ENCODE measurements at regions not wholly inside any gene's neighbourhood (a gene's known extent, or its start where the extent isn't known, plus 50 kb on each side); places are given as distances from the start of the nearest gene placed in this dataset.

DNA sequence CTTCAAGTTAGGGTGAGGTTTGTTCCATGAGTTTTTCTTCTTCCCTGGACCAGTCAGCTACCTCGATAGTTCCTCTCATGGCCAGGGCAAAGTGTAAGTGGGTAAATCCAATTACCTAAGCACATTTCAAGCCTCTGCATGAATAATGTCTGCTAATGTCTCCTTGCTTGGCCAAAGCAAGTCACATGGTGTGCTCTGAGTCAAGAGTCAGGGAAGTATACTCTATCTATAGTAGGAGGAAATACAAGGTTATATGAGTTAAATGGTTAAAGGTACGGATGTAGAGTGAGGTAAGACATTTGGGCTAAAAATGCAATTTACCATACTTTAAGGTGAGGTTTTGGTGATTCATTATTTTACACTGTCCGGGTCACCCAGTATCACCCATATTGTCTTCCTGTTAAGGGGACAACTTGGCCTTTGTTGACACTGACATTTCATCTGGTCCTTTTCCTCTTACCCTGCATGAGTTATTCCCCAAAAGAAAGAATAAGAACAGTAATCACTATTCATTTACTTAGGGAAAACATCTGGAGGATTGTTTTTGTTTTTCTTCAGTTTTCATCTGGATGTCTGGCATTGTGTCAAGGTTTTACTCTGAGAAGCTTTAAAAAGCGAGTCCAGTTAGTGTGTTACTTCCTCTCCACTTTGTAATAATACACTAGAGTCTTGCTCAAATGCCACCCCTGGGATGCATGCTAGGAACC is 405.5 kb downstream of the RND3 start:
- Histone ChIP-seq H3K4me3 (no peak overlapping the region), H3K27ac (no peak overlapping the region), H3K36me3 (no peaks in the 10 kb centered on the region), H3K27me3 (no peaks in the 10 kb centered on the region), H3K9me3 (no peaks in the 10 kb centered on the region), H3K4me1 (ENCODE audit: insufficient read depth) (peaks cover 3% of the 10 kb centered on the region)
- intact Hi-C loops (cut with DNase I) = no loop called here
- no peak for DNase-seq
- TF ChIP-seq POLR2A (IDR thresholded peaks at IDR 0.05) (no peak), EP300 (IDR thresholded peaks at IDR 0.05) (no peak)
- TF ChIP-seq, protein P1, sequence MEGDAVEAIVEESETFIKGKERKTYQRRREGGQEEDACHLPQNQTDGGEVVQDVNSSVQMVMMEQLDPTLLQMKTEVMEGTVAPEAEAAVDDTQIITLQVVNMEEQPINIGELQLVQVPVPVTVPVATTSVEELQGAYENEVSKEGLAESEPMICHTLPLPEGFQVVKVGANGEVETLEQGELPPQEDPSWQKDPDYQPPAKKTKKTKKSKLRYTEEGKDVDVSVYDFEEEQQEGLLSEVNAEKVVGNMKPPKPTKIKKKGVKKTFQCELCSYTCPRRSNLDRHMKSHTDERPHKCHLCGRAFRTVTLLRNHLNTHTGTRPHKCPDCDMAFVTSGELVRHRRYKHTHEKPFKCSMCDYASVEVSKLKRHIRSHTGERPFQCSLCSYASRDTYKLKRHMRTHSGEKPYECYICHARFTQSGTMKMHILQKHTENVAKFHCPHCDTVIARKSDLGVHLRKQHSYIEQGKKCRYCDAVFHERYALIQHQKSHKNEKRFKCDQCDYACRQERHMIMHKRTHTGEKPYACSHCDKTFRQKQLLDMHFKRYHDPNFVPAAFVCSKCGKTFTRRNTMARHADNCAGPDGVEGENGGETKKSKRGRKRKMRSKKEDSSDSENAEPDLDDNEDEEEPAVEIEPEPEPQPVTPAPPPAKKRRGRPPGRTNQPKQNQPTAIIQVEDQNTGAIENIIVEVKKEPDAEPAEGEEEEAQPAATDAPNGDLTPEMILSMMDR (IDR thresholded peaks at IDR 0.05) = no peak
- WGBS, 3 donors = 38 to 42% (median 38%) methylated on average over 4 of the region's 4 CpGs

DNA sequence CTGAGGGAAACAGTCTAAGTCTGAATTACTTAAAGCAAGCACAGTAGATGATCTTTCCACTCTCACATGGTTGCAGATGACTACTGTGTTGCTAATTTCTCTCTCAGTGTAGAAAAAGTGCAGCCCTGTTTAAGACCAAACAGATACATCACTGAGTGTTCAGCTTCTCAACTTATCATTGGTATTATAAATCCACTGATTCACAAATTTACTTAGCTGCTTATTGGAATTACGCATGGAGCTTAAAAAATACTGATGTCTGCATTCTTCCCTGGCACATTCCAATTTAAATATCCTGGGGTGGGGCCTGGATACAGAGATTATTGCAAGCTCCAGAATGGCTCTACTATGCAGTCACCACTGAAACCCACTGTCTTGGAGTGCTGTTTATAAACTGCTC is 411.2 kb downstream of the RND3 start:
- intact Hi-C loops (cut with DNase I) = no loop called here
- Histone ChIP-seq H3K27ac (no peak overlapping the region), H3K36me3 (no peaks in the 10 kb centered on the region), H3K27me3 (no peaks in the 10 kb centered on the region), H3K4me3 (no peak overlapping the region), H3K9me3 (no peaks in the 10 kb centered on the region), H3K4me1 (ENCODE audit: insufficient read depth) (no peaks in the 10 kb centered on the region)
- 55 to 73% (median 71%) methylated on average over 1 of the region's 1 CpG for WGBS, 3 donors
- no peak for TF ChIP-seq EP300 (IDR thresholded peaks at IDR 0.05)
- no peak for TF ChIP-seq POLR2A (IDR thresholded peaks at IDR 0.05)
- TF ChIP-seq, protein P1 (IDR thresholded peaks at IDR 0.05) = no peak
- DNase-seq = no peak

DNA sequence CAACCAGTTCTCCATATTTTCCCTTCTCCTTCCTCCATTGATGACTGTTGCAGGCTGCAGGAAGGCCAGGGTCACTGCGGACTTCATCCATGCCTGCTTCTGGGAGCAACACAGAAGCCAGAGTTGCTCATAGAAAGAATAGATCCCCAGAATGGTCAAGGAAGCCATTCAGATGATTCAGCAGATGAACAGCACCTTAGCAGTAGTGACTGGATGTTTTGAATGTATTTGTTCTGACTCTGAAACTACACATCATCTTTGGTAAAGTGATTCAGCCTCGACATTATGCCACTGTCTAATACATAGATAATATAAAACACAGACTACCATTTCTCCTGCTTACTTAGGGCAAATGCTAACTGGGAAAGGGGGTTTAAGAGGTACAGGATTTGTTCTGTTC is 411.6 kb downstream of the RND3 start:
- no peaks in the 10 kb centered on the region for H3K9me3 ChIP-seq
- no peak overlapping the region for H3K27ac ChIP-seq
- WGBS, 3 donors = 72 to 76% (median 76%) methylated on average over 2 of the region's 2 CpGs
- no peaks in the 10 kb centered on the region for H3K27me3 ChIP-seq
- TF ChIP-seq POLR2A (IDR thresholded peaks at IDR 0.05) (no peak), EP300 (IDR thresholded peaks at IDR 0.05) (no peak)
- TF ChIP-seq, protein P1 (IDR thresholded peaks at IDR 0.05) = no peak
- intact Hi-C loops (cut with DNase I) = no loop called here
- no peak overlapping the region for H3K4me3 ChIP-seq
- H3K4me1 ChIP-seq (ENCODE audit: insufficient read depth) = no peaks in the 10 kb centered on the region
- H3K36me3 ChIP-seq = no peaks in the 10 kb centered on the region
- DNase-seq = no peak

DNA sequence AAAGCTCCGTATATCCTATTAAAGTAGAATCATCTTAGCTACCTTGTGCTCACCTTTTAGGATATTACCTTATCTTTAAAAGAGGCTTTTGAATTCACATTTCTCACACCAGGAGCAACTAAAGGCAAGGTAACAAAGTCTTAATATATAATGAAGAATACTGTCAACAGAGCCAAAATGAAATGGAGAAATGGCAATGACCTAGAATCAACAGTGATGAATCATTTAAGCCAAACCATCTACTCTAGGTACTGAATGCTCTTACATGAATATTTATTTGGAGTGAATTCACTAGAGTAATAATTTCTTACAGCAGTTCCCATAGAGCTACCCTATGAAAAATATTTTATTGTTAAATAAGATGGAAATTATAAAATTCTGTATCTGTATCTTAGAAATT is 421.0 kb downstream of the RND3 start:
- WGBS, 3 donors = 87 to 99% (median 96%) methylated on average over 1 of the region's 1 CpG

More for the DNA sequence above, 421.0 kb downstream of the RND3 start:
- TF ChIP-seq POLR2A (IDR thresholded peaks at IDR 0.05) (no peak), EP300 (IDR thresholded peaks at IDR 0.05) (no peak)
- TF ChIP-seq, protein P1 (IDR thresholded peaks at IDR 0.05) = no peak
- intact Hi-C loops (cut with DNase I) = no loop called here
- Histone ChIP-seq H3K4me3 (no peak overlapping the region), H3K36me3 (no peaks in the 10 kb centered on the region), H3K4me1 (ENCODE audit: insufficient read depth) (no peaks in the 10 kb centered on the region), H3K9me3 (no peaks in the 10 kb centered on the region), H3K27me3 (no peaks in the 10 kb centered on the region), H3K27ac (no peak overlapping the region)
- DNase-seq = no peak
